ENCODE measurements at regions not wholly inside any gene's neighbourhood (a gene's known extent, or its start where the extent isn't known, plus 50 kb on each side); places are given as distances from the start of the nearest gene placed in this dataset.

GRCh38 chr15:97903971-97904572 is 56.4 kb upstream of the ARRDC4 start:
- intact Hi-C loops (cut with DNase I) = loop anchor here (1.0 to 10.0 kb wide), 3 partner anchors 181 to 521 kb away; no protein-coding TSS in a partner anchor
- H3K27me3 ChIP-seq = no peaks in the 10 kb centered on the region
- no peak overlapping the region for H3K4me3 ChIP-seq
- H3K36me3 ChIP-seq = no peaks in the 10 kb centered on the region
- no peaks in the 10 kb centered on the region for H3K4me1 ChIP-seq
- no peak overlapping the region for H3K27ac ChIP-seq
- no peaks in the 10 kb centered on the region for H3K9me3 ChIP-seq
- peak in 1 of 2 donors; percentile 70 for DNase-seq (ENCODE audit: low spot score in 2 of 2)
- TF ChIP-seq CTCF (IDR thresholded peaks at IDR 0.05) = peak; percentile 22 to 58 (median 39)

- H3K4me1 ChIP-seq = no peaks in the 10 kb centered on the region
- intact Hi-C loops (cut with DNase I) = loop anchor here (5.0 to 10.0 kb wide), 2 partner anchors 383 to 515 kb away; no protein-coding TSS in a partner anchor
- no peak overlapping the region for H3K27ac ChIP-seq
- DNase-seq (ENCODE audit: low spot score in 2 of 2) = peak in 1 of 2 donors; percentile 67
- no peak overlapping the region for H3K4me3 ChIP-seq
- H3K27me3 ChIP-seq = no peaks in the 10 kb centered on the region
- no peaks in the 10 kb centered on the region for H3K36me3 ChIP-seq
- TF ChIP-seq CTCF (IDR thresholded peaks at IDR 0.05) = peak; percentile 31 to 69 (median 66)
- H3K9me3 ChIP-seq = no peaks in the 10 kb centered on the region
Measured at GRCh38 chr15:97909291-97909891, 51.1 kb upstream of the ARRDC4 start.
